GM12873 (cell line): ENCODE measurements at regions not wholly inside any gene's neighbourhood (a gene's known extent, or its start where the extent isn't known, plus 50 kb on each side); places are given as distances from the start of the nearest gene placed in this dataset.

Source experiments
- TF ChIP-seq, protein P1 (sequence below): IDR thresholded peaks from 2 replicates; pipeline ENCODE4 v1.5.1; 2012; ENCODE audit warnings: low read depth, mild to moderate bottlenecking, moderate library complexity, low read length, control low read depth; ENCODE audit not compliant: insufficient read depth; ENCODE audit errors: missing control alignments

DNA sequence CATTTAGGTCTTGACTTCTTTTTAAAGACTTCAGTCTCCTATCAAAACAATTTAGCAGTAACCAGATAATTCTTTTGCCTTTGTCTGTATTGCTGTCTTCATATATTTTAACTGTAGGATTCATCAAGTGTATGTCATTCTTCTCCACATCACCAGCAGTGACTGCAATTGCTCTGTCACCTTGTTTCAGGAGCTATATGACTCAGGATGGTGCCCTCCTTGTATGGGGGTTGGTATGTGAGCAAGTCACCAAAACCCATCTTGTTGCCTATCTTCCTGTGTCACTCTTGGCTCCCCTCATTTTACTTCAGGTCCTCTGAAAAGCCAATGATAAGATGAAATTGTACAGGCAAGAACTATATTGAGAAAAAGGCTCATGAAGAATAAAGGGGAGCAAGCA lies 256.9 kb upstream of the LUZP2 start:
- TF ChIP-seq, protein P1, sequence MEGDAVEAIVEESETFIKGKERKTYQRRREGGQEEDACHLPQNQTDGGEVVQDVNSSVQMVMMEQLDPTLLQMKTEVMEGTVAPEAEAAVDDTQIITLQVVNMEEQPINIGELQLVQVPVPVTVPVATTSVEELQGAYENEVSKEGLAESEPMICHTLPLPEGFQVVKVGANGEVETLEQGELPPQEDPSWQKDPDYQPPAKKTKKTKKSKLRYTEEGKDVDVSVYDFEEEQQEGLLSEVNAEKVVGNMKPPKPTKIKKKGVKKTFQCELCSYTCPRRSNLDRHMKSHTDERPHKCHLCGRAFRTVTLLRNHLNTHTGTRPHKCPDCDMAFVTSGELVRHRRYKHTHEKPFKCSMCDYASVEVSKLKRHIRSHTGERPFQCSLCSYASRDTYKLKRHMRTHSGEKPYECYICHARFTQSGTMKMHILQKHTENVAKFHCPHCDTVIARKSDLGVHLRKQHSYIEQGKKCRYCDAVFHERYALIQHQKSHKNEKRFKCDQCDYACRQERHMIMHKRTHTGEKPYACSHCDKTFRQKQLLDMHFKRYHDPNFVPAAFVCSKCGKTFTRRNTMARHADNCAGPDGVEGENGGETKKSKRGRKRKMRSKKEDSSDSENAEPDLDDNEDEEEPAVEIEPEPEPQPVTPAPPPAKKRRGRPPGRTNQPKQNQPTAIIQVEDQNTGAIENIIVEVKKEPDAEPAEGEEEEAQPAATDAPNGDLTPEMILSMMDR, result no peak

GRCh38 chr11:24240496-24241175 lies 256.2 kb upstream of the LUZP2 start:
- TF ChIP-seq, protein P1, result no peak

- TF ChIP-seq, protein P1, result no peak
These were observed 250.1 kb upstream of the LUZP2 start for GRCh38 chr11:24246715-24247114.

GRCh38 chr11:24247846-24248245 lies 249.0 kb upstream of the LUZP2 start:
- TF ChIP-seq, protein P1, result no peak

DNA sequence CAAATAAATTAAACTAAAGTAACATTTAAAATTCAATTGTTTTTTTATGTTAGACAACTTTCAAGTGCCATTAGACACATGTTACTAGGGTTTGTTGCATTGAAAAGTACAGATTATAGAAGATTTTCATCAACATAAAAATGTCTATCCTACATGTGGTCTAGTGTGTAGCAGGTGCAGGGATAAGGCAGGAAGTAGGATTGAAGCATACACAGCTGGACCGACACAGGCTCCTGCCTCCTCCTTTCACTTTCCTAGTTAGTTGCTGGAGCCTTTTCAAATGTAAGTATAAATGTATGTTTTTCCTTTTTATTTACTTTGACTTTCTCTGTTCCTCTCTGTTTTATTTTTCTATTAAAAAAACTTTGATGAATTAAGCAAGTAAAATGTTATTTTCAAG lies 246.9 kb upstream of the LUZP2 start:
- TF ChIP-seq, protein P1, result no peak

GRCh38 chr11:24253237-24253760 lies 243.6 kb upstream of the LUZP2 start:
- TF ChIP-seq, protein P1, result no peak

GRCh38 chr11:24264868-24265267 lies 232.0 kb upstream of the LUZP2 start:
- TF ChIP-seq, protein P1, result no peak

DNA sequence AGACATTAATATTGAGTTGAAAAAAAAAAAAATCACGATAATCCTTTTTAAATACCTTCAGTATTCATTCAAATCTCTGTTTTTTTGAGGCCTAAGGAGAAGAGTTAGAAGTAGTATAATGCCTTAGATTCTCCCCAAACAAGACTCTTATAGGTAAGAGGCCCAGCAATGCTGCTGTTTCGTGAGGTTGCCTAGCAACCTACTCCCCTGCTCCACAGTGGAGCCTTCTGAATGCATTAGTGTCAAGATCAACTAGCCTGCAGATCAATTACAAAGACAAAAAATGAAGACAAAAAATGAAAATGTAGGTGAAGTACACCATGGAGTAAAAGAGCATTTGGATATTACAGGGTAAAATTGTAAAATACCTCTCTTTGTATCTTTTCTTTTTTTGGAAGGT lies 229.8 kb upstream of the LUZP2 start:
- TF ChIP-seq, protein P1, result no peak
